H9 (cell line): ENCODE measurements at regions not wholly inside any gene's neighbourhood (a gene's known extent, or its start where the extent isn't known, plus 50 kb on each side); places are given as distances from the start of the nearest gene placed in this dataset.
A peak's percentile ranks its signal among the peaks of the same experiment; 100 is the strongest.

Source experiments
- DNase-seq: peaks from one replicate; pipeline ENCODE4 v3.0.0-alpha.2; 2017
- H2AFZ ChIP-seq: one replicate; pipeline ENCODE4 v1.6.1; 2013; ENCODE audit warnings: mild to moderate bottlenecking, low read length, control low read depth, moderate library complexity
- H2AK5ac ChIP-seq: 2 replicates; pipeline ENCODE4 v1.6.1; 2013; ENCODE audit warnings: low read length, control low read depth, mixed read lengths; ENCODE audit not compliant: insufficient read length
- H2BK120ac ChIP-seq: one replicate; pipeline ENCODE4 v1.6.1; 2013; ENCODE audit warnings: low read depth, mild to moderate bottlenecking, low read length, control low read depth, inconsistent platforms; ENCODE audit not compliant: poor library complexity, severe bottlenecking
- H2BK12ac ChIP-seq: 2 replicates; pipeline ENCODE4 v1.6.1; 2013; ENCODE audit warnings: low read length, control low read depth, mixed read lengths, low read depth; ENCODE audit not compliant: insufficient read length
- H2BK15ac ChIP-seq: 2 replicates; pipeline ENCODE4 v1.6.1; 2013; ENCODE audit warnings: low read depth, low read length, control low read depth
- H2BK20ac ChIP-seq: one replicate; pipeline ENCODE4 v1.6.1; 2013; ENCODE audit warnings: low read depth, mild to moderate bottlenecking, low read length, control low read depth, inconsistent platforms; ENCODE audit not compliant: poor library complexity, severe bottlenecking
- H2BK5ac ChIP-seq: 2 replicates; pipeline ENCODE4 v1.6.1; 2013; ENCODE audit warnings: low read length, control low read depth, mixed read lengths; ENCODE audit not compliant: insufficient read length
- H3K14ac ChIP-seq: 2 replicates; pipeline ENCODE4 v1.6.1; 2013; ENCODE audit warnings: low read length, control low read depth; ENCODE audit not compliant: insufficient read depth
- H3K18ac ChIP-seq: 2 replicates; pipeline ENCODE4 v1.6.1; 2013; ENCODE audit warnings: low read depth, mild to moderate bottlenecking, mixed read lengths, low read length, control low read depth; ENCODE audit not compliant: insufficient read length
- H3K23ac ChIP-seq: 2 replicates; pipeline ENCODE4 v1.6.1; 2013; ENCODE audit warnings: low read length, control low read depth, mixed read lengths, low read depth; ENCODE audit not compliant: insufficient read length
- H3K23me2 ChIP-seq: 2 replicates; pipeline ENCODE4 v1.6.1; 2013; ENCODE audit warnings: low read depth, mild to moderate bottlenecking, mixed read lengths, low read length, control low read depth; ENCODE audit not compliant: insufficient read length, poor library complexity, severe bottlenecking
- H3K27ac ChIP-seq: 2 replicates; pipeline ENCODE4 v1.5.1; 2013; ENCODE audit warnings: low read length, control low read depth, mixed read lengths, low read depth; ENCODE audit not compliant: insufficient read length
- H3K27me3 ChIP-seq: 2 replicates; pipeline ENCODE4 v1.6.1; 2013; ENCODE audit warnings: low read length, control low read depth, inconsistent platforms; ENCODE audit not compliant: insufficient read depth
- H3K4ac ChIP-seq: 2 replicates; pipeline ENCODE4 v1.6.1; 2013; ENCODE audit warnings: low read depth, mild to moderate bottlenecking, control low read depth, inconsistent platforms, low read length, moderate library complexity
- H3K4me1 ChIP-seq: 2 replicates; pipeline ENCODE4 v1.6.1; 2013; ENCODE audit warnings: low read length, control low read depth, inconsistent platforms; ENCODE audit not compliant: insufficient read depth
- H3K4me2 ChIP-seq: 2 replicates; pipeline ENCODE4 v1.6.1; 2013; ENCODE audit warnings: low read length, control low read depth, mixed read lengths; ENCODE audit not compliant: insufficient read length, insufficient read depth
- H3K56ac ChIP-seq: 2 replicates; pipeline ENCODE4 v1.6.1; 2013; ENCODE audit warnings: low read depth, mild to moderate bottlenecking, mixed read lengths, low read length, control low read depth; ENCODE audit not compliant: insufficient read length
- H3K79me1 ChIP-seq: 2 replicates; pipeline ENCODE4 v1.6.1; 2013; ENCODE audit warnings: low read depth, mild to moderate bottlenecking, moderate library complexity, low read length, control low read depth, inconsistent platforms; ENCODE audit not compliant: insufficient read depth, poor library complexity, severe bottlenecking
- H3K79me2 ChIP-seq: 2 replicates; pipeline ENCODE4 v1.6.1; 2013; ENCODE audit warnings: low read length, control low read depth, inconsistent platforms; ENCODE audit not compliant: insufficient read depth
- H3K9ac ChIP-seq: 2 replicates; pipeline ENCODE4 v1.6.1; 2013; ENCODE audit warnings: low read length, control low read depth, mixed read lengths; ENCODE audit not compliant: insufficient read length; ENCODE audit errors: extremely low read depth
- H3K9me3 ChIP-seq: one replicate; pipeline ENCODE4 v1.6.1; 2013; ENCODE audit warnings: low read depth, low read length, inconsistent platforms; ENCODE audit not compliant: control insufficient read depth
- H3T11ph ChIP-seq: one replicate; pipeline ENCODE4 v1.6.1; 2013; ENCODE audit warnings: mild to moderate bottlenecking, low read length, control low read depth, inconsistent platforms
- H4K20me1 ChIP-seq: one replicate; pipeline ENCODE4 v1.6.1; 2013; ENCODE audit not compliant: control insufficient read depth, insufficient read length, insufficient read depth
- H4K5ac ChIP-seq: 2 replicates; pipeline ENCODE4 v1.6.1; 2013; ENCODE audit warnings: low read depth, mild to moderate bottlenecking, mixed read lengths, low read length, control low read depth; ENCODE audit not compliant: insufficient read length
- H4K8ac ChIP-seq: replicated peaks from 2 replicates; pipeline ENCODE4 v1.6.1; 2013; ENCODE audit warnings: low read length, control low read depth, mixed read lengths, low read depth; ENCODE audit not compliant: insufficient read length
- H4K91ac ChIP-seq: 2 replicates; pipeline ENCODE4 v1.6.1; 2013; ENCODE audit warnings: low read depth, mild to moderate bottlenecking, moderate library complexity, mixed read lengths, low read length, control low read depth; ENCODE audit not compliant: insufficient read length
- H3K27ac Mint-ChIP-seq, 3 experiments: 2 replicates in 2 of 3; 3 replicates in 1 of 3; pipeline ENCODE4 v1.8.0; 2020 to 2021; ENCODE audit warnings: mixed read lengths in 3 of 3, mild to moderate bottlenecking in 1 of 3, moderate library complexity in 1 of 3
- H3K27me3 Mint-ChIP-seq: 2 replicates; pipeline ENCODE4 v1.8.0; 2021; ENCODE audit warnings: low read depth, mild to moderate bottlenecking, moderate library complexity, mixed read lengths
- H3K36me3 Mint-ChIP-seq, 3 experiments: 2 replicates in 2 of 3; 3 replicates in 1 of 3; pipeline ENCODE4 v1.8.0; 2020 to 2021; ENCODE audit warnings: low read depth in 3 of 3, mixed read lengths in 3 of 3; ENCODE audit not compliant: insufficient read depth in 1 of 3
- H3K4me1 Mint-ChIP-seq, 2 experiments: 2 replicates each; pipeline ENCODE4 v1.8.0; 2020; ENCODE audit warnings: mixed read lengths in 2 of 2
- H3K4me3 Mint-ChIP-seq, 2 experiments: 2 replicates in 1 of 2; 3 replicates in 1 of 2; pipeline ENCODE4 v1.8.0; 2020 to 2021; ENCODE audit warnings: mild to moderate bottlenecking in 2 of 2, mixed read lengths in 2 of 2, moderate library complexity in 1 of 2
- H3K9me3 Mint-ChIP-seq, 2 experiments: 2 replicates in 1 of 2; 3 replicates in 1 of 2; pipeline ENCODE4 v1.8.0; 2020; ENCODE audit warnings: mild to moderate bottlenecking in 2 of 2, mixed read lengths in 2 of 2, moderate library complexity in 1 of 2
- CTCF ChIP-seq: fragments of 200-600 bp; sonication (generic); conservative IDR thresholded peaks from 3 replicates; pipeline ENCODE4 v1.8.0; 2021; ENCODE audit warnings: antibody characterized with exemption, mild to moderate bottlenecking
- WGBS: extraction: QIAGEN DNeasy Blood & Tissue Kit; methylation state at CpG from one replicate; pipeline ENCODE4 v1.1.7; 2013; ENCODE audit warnings: missing lambda C conversion rate, low lambda C conversion rate, mixed read lengths; ENCODE audit not compliant: insufficient read length; ENCODE audit errors: extremely low coverage; 5-methylcytosine and 5-hydroxymethylcytosine counted together

GRCh38 chr7:67723591-67723990 is 727.0 kb downstream of the TYW1 start:
- Histone ChIP-seq H3K18ac (no peak overlapping the region), H3K79me1 (no peaks in the 10 kb centered on the region), H2BK20ac (no peak overlapping the region), H3K27me3 (no peaks in the 10 kb centered on the region), H3T11ph (no peak overlapping the region), H2BK5ac (no peak overlapping the region), H4K5ac (no peak overlapping the region), H3K9ac (no peak overlapping the region), H3K23me2 (no peaks in the 10 kb centered on the region), H3K79me2 (no peaks in the 10 kb centered on the region), H2AK5ac (no peak overlapping the region), H2BK120ac (no peak overlapping the region), H3K56ac (no peak overlapping the region), H2AFZ (no peak overlapping the region), H3K27ac (no peak overlapping the region), H4K8ac (no peak overlapping the region), H3K4ac (no peak overlapping the region), H2BK15ac (no peak overlapping the region), H3K4me2 (no peak overlapping the region), H3K4me1 (peaks cover 3% of the 10 kb centered on the region; the same call in 1 of the 2 replicates), H4K20me1 (no peaks in the 10 kb centered on the region), H3K23ac (no peak overlapping the region), H2BK12ac (no peak overlapping the region), H3K14ac (no peak overlapping the region), H3K9me3 (no peaks in the 10 kb centered on the region), H4K91ac (no peak overlapping the region)
- DNase-seq: no peak
- WGBS: no CpG with 5 or more reads among the region's 3 CpGs
- Mint-ChIP-seq H3K27me3 (peaks cover 2% of the 10 kb centered on the region; the same call in 1 of the 2 replicates), H3K4me1 (peaks cover 37 to 57% of the 10 kb centered on the region in 2 experiments), H3K27ac (peak overlapping the region in 1 of 3 experiments; percentile 71; a peak in 3 of 7 replicates), H3K9me3 (no peaks in the 10 kb centered on the region; a peak in 1 of 5 replicates), H3K4me3 (no peak overlapping the region; a peak in 1 of 5 replicates), H3K36me3 (no peaks in the 10 kb centered on the region)
- peak; percentile 47 for TF ChIP-seq CTCF
